Fibroblast of skin of back (primary cell): ENCODE measurements at regions not wholly inside any gene's neighbourhood (a gene's known extent, or its start where the extent isn't known, plus 50 kb on each side); places are given as distances from the start of the nearest gene placed in this dataset.
"Not testable (repeated sequence)": the region's sequence is repeated elsewhere in the genome, so short reads cannot be mapped to it uniquely, and the experiment has no call there.

Source experiments
- DNase-seq: peaks from one replicate; pipeline ENCODE4 v3.0.0-alpha.2; 2013

GRCh38 chr7:54397836-54398612 is 144.2 kb upstream of the VSTM2A start:
- DNase-seq: no peak

GRCh38 chr7:54398863-54399262 is 143.3 kb upstream of the VSTM2A start:
- no peak for DNase-seq

DNA sequence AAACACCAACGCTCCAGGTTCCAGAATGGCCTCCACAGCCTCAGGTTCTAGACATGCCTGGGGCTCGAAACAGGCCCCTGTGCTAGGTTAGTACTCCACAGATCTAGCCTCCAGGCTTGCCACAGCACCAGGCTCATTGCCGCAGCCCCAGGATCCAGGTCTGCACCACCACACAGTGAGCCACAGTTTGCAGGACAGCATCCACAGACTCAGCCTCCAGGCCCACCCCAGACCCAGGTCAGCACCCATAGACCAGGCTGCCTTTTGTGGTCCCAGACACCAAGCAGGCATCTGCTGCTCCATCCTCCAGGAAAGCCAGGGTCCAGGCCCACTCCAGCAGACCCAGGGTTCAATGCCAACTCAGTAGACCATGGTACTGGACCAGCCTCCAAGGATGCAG is 132.3 kb upstream of the VSTM2A start:
- no peak for DNase-seq

DNA sequence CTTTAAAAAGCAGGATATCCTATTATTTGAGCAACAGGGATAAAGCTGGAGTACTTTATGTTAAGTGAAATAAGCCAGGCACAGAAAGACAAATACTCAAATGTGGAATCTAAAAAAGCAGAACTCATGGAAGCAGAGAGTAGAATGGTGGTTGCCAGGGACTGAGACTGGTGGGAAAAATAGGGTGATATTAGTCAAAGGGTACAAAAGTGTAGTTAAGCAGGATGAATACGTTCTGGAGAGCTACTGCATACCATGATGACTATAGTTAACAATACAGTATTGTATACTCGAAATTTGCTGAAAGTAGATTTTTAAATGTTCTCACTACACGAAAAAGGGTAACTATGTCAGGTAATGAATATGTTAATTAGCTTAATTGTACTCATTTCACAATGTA is 125.5 kb upstream of the VSTM2A start:
- DNase-seq: no peak

- DNase-seq: no peak
Observed at GRCh38 chr7:54419209-54419608, 123.0 kb upstream of the VSTM2A start.

DNA sequence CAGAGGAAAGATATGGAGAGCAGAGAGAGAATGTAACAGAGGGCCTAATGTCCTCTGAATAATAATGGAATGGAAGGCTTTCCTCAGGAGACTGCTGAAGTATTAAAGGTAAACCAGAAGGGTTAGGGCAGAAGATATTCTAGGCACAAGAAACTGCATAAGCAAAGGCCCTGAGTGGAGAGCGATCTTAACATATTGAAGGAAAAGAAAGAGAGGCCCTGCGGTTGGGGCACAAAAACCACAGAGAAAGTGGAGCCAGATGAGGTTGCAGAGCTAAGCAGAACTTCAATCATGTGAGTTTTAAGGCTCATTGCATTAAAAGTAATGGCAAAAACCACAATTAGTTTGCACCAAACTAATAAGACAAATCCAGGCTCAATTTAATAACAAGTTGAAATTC is 115.8 kb upstream of the VSTM2A start:
- no peak for DNase-seq

- DNase-seq: no peak
Observed at GRCh38 chr7:54429111-54429510, 113.1 kb upstream of the VSTM2A start.

GRCh38 chr7:54439391-54439790 is 102.8 kb upstream of the VSTM2A start:
- DNase-seq: no peak

DNA sequence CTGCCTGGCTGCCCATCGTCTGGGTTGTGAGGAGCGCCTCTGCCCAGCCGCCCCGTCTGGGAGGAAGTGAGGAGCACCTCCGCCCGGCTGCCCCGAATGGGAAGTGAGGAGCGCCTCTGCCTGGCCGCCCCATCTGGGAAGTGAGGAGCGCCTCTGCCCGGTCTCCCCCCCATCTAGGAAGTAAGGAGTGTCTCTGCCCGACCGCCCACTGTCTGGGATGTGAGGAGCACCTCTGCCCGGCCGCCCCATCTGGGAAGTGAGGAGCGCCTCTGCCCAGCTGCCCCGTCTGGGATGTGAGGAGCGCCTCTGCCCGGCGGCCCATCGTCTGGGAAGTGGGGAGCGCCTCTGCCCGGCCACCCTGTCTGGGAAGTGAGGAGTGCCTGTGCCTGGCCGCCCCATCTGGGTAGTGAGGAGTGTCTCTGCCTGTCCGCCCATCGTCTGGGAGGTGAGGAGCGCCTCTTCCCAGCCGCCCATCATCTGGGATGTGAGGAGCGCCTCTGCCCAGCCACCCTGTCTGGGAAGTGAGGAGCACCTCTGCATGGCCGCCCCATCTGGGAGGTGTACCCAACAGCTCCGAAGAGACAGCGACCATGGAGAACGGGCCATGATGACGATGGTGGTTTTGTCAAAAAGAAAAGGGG is 98.0 kb upstream of the VSTM2A start:
- not testable (repeated sequence) for DNase-seq

GRCh38 chr7:54453168-54453567 is 89.0 kb upstream of the VSTM2A start:
- not testable (repeated sequence) for DNase-seq

GRCh38 chr7:54454700-54455099 is 87.5 kb upstream of the VSTM2A start:
- DNase-seq: not testable (repeated sequence)

DNA sequence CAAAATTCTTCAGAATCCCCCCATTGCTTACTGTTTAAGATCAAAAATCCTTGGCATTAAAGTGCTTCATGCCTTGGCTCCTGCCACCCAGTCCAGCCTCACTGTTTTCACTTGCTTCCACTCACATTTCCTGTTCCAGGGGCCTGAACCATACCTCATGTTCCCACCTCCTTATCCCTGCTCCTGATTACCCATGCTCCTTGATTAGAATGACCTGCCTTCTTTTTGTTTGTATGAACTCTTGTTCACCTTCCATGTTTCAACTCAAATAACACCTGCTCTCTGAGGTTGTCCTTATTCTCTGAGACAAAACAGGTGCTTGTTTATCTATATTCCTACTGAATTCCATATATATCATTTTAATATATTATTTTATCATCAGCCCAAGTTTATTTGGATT is 77.1 kb upstream of the VSTM2A start:
- no peak for DNase-seq

- DNase-seq: no peak
Observed at GRCh38 chr7:54469740-54470139, 72.4 kb upstream of the VSTM2A start.

DNA sequence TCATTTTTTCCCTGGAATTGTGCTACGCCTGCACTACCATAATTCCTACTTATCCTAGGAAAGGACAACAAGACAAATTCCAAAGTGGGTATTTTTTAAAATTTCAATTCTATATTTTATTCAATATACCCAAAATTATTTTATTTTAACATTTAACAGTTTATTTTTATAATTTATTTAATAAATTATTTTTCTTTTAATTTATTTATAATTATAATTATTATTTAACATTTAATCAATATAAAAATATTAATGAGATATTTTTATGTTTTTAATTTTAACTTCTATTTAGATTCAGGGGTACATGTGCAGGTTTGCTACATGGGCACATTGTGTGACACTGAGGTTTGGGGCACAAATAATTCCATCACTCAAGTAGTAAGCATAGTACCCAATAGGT is 65.6 kb upstream of the VSTM2A start:
- no peak for DNase-seq

GRCh38 chr7:54477083-54477482 is 65.1 kb upstream of the VSTM2A start:
- DNase-seq: no peak

- DNase-seq: no peak
Observed at GRCh38 chr7:54483523-54483922, 58.7 kb upstream of the VSTM2A start.

DNA sequence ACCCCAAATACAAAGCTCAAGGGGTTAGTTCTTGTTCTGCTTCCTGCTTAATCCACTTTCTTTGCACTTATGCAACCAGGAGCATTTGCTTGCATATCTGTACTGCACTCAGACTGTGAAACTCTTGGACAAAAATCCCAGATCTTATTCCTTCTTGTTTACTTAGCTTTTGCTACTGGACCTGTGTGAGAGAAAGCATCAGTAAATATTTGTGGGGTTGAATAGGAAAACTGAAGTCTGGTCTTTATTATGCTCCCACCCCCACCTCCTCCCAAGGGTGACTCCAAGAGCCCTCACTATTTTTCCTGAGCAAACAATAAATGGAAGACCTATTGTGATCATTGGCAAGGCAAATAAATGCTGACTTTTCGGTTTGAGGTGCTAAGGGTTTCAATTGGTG is 57.1 kb upstream of the VSTM2A start:
- no peak for DNase-seq
